ENCODE measurements at regions not wholly inside any gene's neighbourhood (a gene's known extent, or its start where the extent isn't known, plus 50 kb on each side); places are given as distances from the start of the nearest gene placed in this dataset.

DNA sequence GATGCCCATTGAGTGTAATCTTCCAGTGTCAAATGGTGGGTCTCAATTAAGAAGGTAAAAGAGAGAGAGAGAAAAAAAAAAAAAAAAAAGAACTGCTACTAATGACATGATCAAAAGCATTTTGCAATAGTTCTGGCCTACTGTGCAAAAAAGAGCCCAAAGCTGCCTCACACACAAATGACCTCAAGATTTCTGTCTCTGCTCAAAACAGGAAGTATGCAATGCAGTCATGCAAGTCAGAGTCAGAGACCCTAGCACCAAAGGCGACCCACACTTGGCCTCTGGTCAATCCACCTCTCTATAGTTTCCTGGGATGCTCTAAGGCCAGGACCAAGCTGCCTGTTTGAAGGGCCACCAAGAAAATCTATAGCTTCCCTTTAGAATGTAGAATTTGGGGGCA lies 323.5 kb downstream of the VPS13C start:
- no peak for DNase-seq

DNA sequence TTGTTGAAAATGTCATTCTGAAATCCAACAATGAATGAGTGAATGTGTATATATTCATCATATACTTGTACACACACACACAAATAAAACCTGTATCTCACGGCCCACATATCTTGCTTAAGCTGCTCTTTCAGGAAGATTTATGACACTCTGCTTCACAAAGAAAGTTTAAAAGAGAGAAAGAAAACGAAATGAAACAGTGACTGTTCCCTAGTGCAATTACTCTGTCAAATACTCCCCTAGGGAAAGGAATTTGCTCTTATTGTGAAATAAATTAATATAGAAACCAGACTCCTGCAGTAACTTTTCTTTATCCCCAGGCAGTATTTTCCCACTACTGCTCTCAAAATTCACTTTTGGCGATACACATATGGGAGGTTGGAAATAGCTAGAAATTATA lies 329.1 kb downstream of the VPS13C start:
- no peak for DNase-seq

GRCh38 chr15:61729646-61730045 lies 330.6 kb downstream of the VPS13C start:
- DNase-seq = no peak

DNA sequence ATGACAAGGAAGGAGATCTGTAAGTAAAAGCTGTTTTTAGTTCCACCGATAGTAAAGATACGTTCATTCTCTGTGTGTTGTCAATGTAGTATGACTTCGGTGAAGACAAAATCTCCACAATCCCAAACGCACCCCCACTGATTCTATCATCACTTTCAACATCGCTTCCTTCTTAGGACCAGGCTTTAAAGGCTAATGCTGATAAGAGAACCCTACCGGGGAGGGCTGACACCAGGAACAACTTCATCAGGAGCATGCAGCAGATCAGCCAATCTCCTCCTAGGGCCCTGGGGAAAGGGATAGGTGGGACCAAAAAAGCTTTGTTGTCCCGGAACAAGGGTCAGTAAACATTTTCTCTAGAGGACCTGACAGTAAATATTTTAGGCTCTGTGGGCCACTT lies 334.1 kb downstream of the VPS13C start:
- no peak for DNase-seq

- DNase-seq = no peak
Observed at GRCh38 chr15:61725251-61725650, 335.0 kb downstream of the VPS13C start.

GRCh38 chr15:61724251-61724939 lies 335.9 kb downstream of the VPS13C start:
- no peak for DNase-seq

- no peak for DNase-seq
Observed at GRCh38 chr15:61721418-61721817, 338.8 kb downstream of the VPS13C start.

DNA sequence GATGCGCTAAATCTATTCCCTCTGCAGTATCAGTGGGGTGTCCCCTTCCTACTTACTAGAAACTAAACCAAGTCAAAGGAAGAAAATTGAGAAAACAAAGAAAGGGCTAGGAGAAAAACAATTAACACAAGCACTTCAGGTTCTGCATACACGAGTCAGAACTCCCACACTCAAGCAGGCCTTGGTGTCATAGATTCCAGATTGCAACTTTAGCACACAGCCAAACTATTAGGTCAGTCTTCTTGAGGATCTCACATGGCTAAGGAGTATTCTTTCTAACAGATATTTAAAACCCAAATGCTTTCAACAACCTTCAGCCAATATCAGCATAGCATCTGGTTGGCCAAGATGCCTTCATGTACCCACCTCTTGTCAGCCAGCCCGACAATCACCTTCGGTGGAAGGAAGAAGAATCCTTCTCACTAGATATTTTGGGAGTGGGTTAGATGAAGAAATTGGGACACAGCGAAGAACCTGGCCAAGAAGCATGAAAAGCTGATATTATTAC lies 340.0 kb downstream of the VPS13C start:
- DNase-seq = no peak

DNA sequence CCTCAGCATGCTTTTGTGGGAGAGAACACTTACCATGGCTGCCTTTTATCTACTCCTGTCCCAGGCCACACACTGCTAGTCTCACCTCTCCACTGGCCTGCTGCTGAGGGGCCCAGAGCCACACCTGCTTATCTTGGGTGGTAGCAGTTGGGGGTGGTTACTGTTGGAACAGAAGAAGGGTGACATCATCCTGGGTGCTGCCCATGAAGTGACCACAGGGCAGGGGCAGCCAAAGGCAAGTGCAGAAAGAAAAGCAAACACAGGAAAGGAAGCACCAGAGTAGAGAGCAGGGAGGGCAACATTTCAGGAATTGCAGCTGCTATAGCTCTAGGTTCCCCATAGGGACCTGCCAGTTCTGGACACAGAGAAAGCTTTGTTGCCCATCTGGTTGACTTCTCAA lies 345.2 kb downstream of the VPS13C start:
- DNase-seq = no peak

- no peak for DNase-seq
Observed at GRCh38 chr15:61712129-61712759, 348.0 kb downstream of the VPS13C start.

GRCh38 chr15:61702224-61703020 lies 357.8 kb downstream of the VPS13C start:
- no peak for DNase-seq

- no peak for DNase-seq
Observed at GRCh38 chr15:61701455-61701854, 358.8 kb downstream of the VPS13C start.

DNA sequence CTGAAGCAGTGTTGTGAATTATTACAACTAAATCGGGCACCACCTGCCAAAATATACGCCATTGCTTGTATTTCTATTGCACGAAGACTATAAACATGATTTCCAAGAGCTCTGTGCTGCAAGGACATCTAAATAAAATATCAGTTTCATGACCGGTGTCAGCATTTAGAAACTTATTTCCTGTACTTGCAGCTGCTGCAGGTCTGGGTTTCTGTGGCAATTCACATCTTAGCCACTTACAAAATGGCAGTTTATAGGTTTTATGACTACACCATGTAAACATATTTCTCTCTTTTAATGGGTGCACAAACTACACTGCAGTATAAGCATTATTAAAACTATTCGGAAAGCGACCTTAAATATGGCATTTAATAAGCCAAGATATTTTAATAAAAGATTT lies 359.4 kb downstream of the VPS13C start:
- no peak for DNase-seq

DNA sequence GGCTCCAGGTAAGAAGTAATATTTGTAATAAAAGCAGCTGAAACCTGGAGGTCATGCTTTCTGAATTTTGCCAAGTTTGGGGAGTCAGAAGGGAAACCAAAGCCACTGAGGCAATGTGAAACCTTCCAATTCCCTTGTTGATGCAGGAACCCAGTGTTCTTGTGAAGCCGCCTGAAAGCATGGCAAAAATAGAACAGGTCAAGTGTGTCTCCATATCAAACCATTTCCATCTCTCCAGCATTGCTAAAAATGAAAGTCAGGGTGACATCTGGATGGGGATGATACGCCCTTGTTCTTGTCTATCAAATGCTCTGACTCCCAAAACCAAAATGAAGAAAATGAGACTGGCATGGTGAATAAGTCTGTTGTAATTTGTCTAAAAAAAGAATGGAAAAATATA lies 362.5 kb downstream of the VPS13C start:
- DNase-seq = no peak

GRCh38 chr15:61689067-61689466 lies 371.2 kb downstream of the VPS13C start:
- no peak for DNase-seq

- no peak for DNase-seq
Observed at GRCh38 chr15:61687651-61688050, 372.6 kb downstream of the VPS13C start.

DNA sequence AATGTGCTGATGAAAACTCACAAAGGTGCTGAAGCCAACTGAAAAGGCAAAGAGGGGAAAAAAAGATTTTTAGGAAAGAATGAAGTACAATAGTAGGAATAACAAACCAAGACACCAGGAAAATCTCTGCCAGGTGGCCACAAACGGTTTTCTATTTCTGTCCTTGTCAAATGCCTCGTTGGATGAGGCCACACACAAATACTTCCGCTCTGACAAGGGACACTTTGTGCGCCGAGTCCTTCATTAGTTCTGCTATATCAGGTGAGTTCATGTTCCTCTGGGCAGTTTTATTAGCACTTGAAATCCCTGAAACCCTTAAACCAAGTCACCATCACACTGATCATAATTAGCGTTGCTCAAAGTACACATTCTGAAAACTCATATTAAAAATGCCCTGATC lies 373.1 kb downstream of the VPS13C start:
- DNase-seq = no peak

GRCh38 chr15:61685971-61686370 lies 374.3 kb downstream of the VPS13C start:
- DNase-seq = no peak

DNA sequence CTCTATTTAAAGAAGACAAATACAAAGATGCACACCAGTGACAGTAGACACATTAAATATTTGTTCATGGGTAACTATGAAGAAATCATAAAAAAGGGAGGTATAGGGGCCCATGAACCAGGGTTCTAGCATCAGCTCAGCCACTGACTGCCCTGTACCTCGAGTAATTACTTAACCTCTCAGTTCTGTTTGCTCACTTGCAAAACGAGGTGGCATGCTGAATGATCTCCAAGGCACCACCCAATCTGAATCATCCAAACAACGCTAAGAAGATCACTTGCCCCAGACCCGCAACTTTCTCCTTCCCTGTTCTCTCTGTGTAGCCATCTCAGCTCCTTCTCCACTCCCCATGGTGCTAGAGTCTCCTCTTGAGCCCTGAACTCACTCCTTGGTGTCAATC lies 374.7 kb downstream of the VPS13C start:
- DNase-seq = no peak

GRCh38 chr15:61684749-61685467 lies 375.3 kb downstream of the VPS13C start:
- DNase-seq = no peak

DNA sequence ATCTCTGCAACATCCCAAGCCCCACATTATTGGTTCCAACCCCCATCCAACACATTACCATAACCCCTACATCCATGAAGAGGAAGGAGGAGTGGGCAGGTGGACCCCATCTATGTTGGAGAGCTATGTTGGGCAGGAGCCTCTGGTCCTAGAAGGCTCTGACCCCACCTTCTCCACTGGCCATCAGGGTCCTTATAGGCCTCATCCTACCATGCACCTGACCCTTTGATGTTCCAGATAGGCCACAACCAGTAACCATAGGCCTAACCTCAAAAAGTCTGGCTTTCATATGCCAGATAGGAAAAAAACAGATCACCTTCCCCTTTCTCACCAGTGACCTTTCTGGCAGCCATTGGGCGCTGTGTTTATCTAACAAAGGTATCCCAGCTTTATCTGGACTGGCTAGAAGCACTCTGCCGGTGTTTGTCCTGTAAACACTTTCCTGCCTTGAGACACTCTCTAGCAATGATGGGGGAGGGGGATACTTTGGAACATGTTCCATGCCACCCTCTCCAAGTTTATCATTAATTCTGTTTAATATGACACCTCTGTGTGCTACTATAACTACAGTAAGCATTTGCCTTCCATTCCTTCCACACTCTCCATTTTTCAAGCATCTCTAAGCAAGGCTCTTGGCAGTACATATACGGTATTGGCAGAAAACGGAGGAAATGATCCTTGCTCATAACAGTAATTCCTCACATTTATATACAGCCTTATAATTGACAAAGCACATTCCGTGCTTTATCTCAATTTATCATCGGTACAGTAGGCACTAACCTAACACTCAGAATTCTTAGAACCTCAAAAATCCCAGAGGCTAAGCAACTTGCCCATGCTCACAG lies 377.1 kb downstream of the VPS13C start:
- DNase-seq = no peak

DNA sequence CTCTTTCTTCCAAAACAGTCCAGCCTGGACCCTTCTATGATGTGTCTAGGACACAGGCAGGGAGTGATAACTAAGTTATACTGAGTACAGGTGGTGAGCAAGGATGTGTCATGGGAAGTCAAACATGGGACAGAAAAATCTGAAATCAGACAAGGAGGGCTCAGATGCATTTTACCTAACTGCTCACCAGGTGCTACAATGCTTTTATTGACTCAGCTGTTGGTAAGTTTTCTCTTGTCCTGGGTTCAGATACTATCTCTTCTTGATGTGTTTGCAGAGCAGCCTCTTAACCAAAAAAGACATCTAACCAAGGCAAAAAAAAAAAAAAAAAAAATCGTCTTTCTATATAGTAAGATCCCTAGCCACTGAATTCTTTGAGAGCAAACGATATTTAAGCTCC lies 378.6 kb downstream of the VPS13C start:
- DNase-seq = no peak
